T-cell (primary cell): ENCODE measurements at regions not wholly inside any gene's neighbourhood (a gene's known extent, or its start where the extent isn't known, plus 50 kb on each side); places are given as distances from the start of the nearest gene placed in this dataset.

Experiments used
- ATAC-seq, 4 experiments: fragments of 200-7000 bp in 3 of 4; fragments of 150-1000 bp in 1 of 4; cut with Tn5 transposase; replicated peaks in 1 of 4; 1 replicate in 3 of 4; 2 replicates in 1 of 4; pipeline ENCODE4 v1.10.0; 2021; ENCODE audit warnings: moderate library complexity in 3 of 4, mild to moderate bottlenecking in 2 of 4, moderate number of reproducible peaks in 1 of 4
- CTCF ChIA-PET, 2 donors: fragments of 300-600 bp; sonication (Branson Sonifier 250); formaldehyde crosslinking; loops; one replicate each; lab custom pipeline; 2022; ENCODE audit warnings: antibody characterized with exemption in 2 of 2; lab: Charles Lee
- POLR2A ChIA-PET, 2 donors: fragments of 300-600 bp; sonication (Branson Sonifier 250); formaldehyde crosslinking; loops; one replicate each; lab custom pipeline; 2022; ENCODE audit warnings: antibody characterized with exemption in 2 of 2; lab: Charles Lee
- DNase-seq, 35 experiments: peaks; one replicate each; pipeline versions ENCODE4 v3.0.0 to v3.0.0-alpha.2; 2013 to 2023
- H3K27ac ChIP-seq: one replicate; pipeline ENCODE4 v1.5.1; 2013; ENCODE audit warnings: low read length
- H3K27me3 ChIP-seq, 2 experiments: replicated peaks in 1 of 2; 1 replicate in 1 of 2; 2 replicates in 1 of 2; pipeline versions ENCODE4 v1.6.1 to v1.7.0; 2013; ENCODE audit warnings: low read length in 1 of 2, mixed read lengths in 1 of 2; ENCODE audit not compliant: control insufficient read depth in 2 of 2, insufficient read depth in 2 of 2; ENCODE audit errors: extremely low read depth in 1 of 2
- H3K36me3 ChIP-seq, 2 donors: 1 replicate in 1 of 2; 2 replicates in 1 of 2; pipeline versions ENCODE4 v1.6.1 to v1.7.0; 2013; ENCODE audit warnings: low read length in 1 of 2; ENCODE audit not compliant: control insufficient read depth in 2 of 2, insufficient read depth in 1 of 2; ENCODE audit errors: extremely low read depth in 1 of 2
- H3K4me1 ChIP-seq, 2 experiments: 1 replicate in 1 of 2; 2 replicates in 1 of 2; pipeline versions ENCODE4 v1.6.1 to v1.7.0; 2013; ENCODE audit warnings: low read length in 2 of 2, mixed read lengths in 1 of 2; ENCODE audit not compliant: insufficient read depth in 2 of 2, control insufficient read depth in 1 of 2; ENCODE audit errors: extremely low read depth in 1 of 2
- H3K4me3 ChIP-seq, 2 donors: 1 replicate in 1 of 2; 2 replicates in 1 of 2; pipeline versions ENCODE4 v1.5.1 to v1.7.0; 2013; ENCODE audit warnings: mild to moderate bottlenecking in 2 of 2, low read length in 1 of 2, moderate library complexity in 1 of 2; ENCODE audit not compliant: control insufficient read depth in 1 of 2; ENCODE audit errors: extremely low read depth in 1 of 2
- H3K9me3 ChIP-seq: 2 replicates; pipeline ENCODE4 v1.7.0; 2013
- H3K27ac Mint-ChIP-seq, 2 donors: one replicate each; pipeline ENCODE4 v1.8.0; 2020 to 2021; ENCODE audit warnings: mild to moderate bottlenecking in 2 of 2, mixed read lengths in 2 of 2
- H3K27me3 Mint-ChIP-seq, 2 donors: one replicate each; pipeline ENCODE4 v1.8.0; 2021 to 2022; ENCODE audit warnings: mixed read lengths in 2 of 2
- H3K36me3 Mint-ChIP-seq: one replicate; pipeline ENCODE4 v1.8.0; 2021; ENCODE audit warnings: mixed read lengths
- H3K4me1 Mint-ChIP-seq, 3 donors: one replicate each; pipeline ENCODE4 v1.8.0; 2020 to 2022; ENCODE audit warnings: mixed read lengths in 3 of 3, mild to moderate bottlenecking in 1 of 3
- H3K4me3 Mint-ChIP-seq, 3 donors: one replicate each; pipeline ENCODE4 v1.8.0; 2020 to 2022; ENCODE audit warnings: mild to moderate bottlenecking in 3 of 3, mixed read lengths in 3 of 3, moderate library complexity in 3 of 3
- H3K9me3 Mint-ChIP-seq, 3 donors: one replicate each; pipeline ENCODE4 v1.8.0; 2020 to 2022; ENCODE audit warnings: mixed read lengths in 3 of 3
- WGBS: methylation state at CpG from one replicate; pipeline ENCODE4 v1.1.5; 2013; ENCODE audit warnings: missing lambda C conversion rate; ENCODE audit not compliant: insufficient coverage; 5-methylcytosine and 5-hydroxymethylcytosine counted together

- Mint-ChIP-seq H3K36me3 (no peaks in the 10 kb centered on the region), H3K27ac (no peak overlapping the region), H3K27me3 (no peaks in the 10 kb centered on the region), H3K9me3 (peaks cover 0 to 16% (median 9%) of the 10 kb centered on the region in 3 donors), H3K4me3 (no peak overlapping the region), H3K4me1 (peaks cover 18 to 21% (median 20%) of the 10 kb centered on the region in 3 donors)
- Histone ChIP-seq H3K27ac (no peak overlapping the region), H3K27me3 (no peaks in the 10 kb centered on the region), H3K9me3 (peaks cover 2% of the 10 kb centered on the region), H3K4me3 (no peak overlapping the region), H3K4me1 (peaks cover 10 to 14% of the 10 kb centered on the region in 2 experiments), H3K36me3 (no peaks in the 10 kb centered on the region)
- DNase-seq (no peak), ATAC-seq (no peak)
- 100% methylated on average over 2 of the region's 5 CpGs for WGBS
- POLR2A ChIA-PET = no interaction called here
- CTCF ChIA-PET = no interaction called here
These were observed 331.5 kb upstream of the TLE3 start for GRCh38 chr15:70429056-70429722.

DNA sequence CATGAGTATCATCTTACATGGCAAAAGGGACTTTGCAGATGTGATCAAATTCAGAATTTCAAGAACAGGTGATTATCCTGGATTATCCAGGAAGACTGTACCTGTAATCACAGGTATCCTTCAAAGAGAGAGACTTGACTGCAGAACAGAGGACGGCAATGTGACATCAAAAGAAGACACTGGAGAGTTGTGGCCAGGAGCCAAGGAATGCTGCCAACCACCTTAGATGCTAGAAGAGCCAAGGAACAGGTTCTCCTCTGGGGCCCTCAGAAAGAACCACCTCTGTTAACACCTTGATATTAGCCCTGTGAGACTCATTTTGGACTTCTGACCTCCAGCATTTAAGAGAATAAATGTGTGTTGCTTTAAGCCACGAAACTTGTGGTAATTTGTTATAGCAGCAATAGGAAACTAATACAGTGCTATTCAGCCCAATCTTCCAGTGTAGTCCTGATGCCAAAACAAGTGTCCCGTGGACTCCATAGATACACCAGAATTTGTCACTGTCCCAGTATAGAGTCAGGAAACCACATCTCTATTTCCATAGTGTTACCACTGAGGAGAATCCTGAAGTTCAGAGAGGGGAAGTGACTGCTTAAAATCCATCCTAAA, 330.6 kb upstream of the TLE3 start:
- H3K4me3 ChIP-seq = no peak overlapping the region
- ChIA-PET POLR2A (no interaction called here), CTCF (no interaction called here)
- no peaks in the 10 kb centered on the region for H3K36me3 ChIP-seq
- H3K27me3 Mint-ChIP-seq = no peaks in the 10 kb centered on the region
- H3K27ac Mint-ChIP-seq = no peak overlapping the region
- H3K4me1 Mint-ChIP-seq = peaks cover 22 to 26% (median 26%) of the 10 kb centered on the region in 3 donors
- ATAC-seq (no peak), DNase-seq (no peak)
- peaks cover 0 to 16% (median 9%) of the 10 kb centered on the region in 3 donors for H3K9me3 Mint-ChIP-seq
- H3K4me1 ChIP-seq = peaks cover 12 to 21% of the 10 kb centered on the region in 2 experiments
- WGBS = 94% methylated on average over 2 of the region's 3 CpGs
- no peak overlapping the region for H3K4me3 Mint-ChIP-seq
- H3K27ac ChIP-seq = no peak overlapping the region
- H3K9me3 ChIP-seq = peaks cover 2% of the 10 kb centered on the region
- no peaks in the 10 kb centered on the region for H3K27me3 ChIP-seq
- no peaks in the 10 kb centered on the region for H3K36me3 Mint-ChIP-seq

DNA sequence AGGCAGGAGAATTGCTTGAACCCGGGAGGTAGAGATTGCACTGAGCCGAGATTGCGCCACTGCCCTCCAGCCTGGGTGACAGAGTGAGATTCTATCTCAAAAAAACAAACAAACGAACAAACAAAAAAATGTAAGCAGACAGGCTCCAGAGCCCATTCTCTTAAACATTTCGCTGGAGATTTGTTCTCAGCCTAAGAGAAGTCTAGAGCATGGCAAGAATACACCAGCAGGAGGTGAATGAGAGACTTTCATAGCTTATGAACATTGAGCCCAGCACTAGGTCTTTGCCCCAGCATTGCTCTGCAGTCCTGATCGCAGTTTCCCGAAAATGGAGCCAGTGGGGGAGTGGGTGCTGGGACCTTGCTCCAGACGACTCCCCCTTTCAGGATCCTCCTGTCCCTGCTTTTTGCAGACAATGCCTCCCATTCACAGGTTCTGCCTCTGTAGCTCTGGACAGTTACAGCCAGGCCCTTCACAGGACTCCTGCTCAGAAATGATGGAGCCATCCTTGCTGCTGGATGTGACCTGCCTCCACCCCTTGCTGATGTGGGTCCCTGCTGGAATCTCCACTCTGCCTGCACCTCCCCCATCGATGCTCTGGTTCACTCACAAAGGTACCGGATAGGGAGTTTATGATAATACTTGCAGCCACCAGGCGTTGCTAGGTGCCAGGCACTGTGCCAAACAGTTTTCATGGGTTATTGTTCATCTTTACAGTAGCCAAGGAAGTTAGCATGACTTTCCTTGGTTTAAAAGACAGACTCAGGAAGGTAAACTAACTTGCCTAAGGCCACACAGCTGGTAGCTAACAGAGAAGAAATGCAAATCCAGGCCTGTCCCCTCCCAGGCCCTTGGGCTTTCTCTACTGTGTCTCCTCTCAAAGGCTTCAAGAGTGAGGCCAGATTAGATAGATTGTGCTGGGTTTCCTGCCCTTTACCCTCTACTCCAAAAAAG, 329.7 kb upstream of the TLE3 start:
- POLR2A ChIA-PET = no interaction called here
- Histone ChIP-seq H3K27me3 (peaks cover 0 to 5% of the 10 kb centered on the region in 2 experiments), H3K27ac (no peak overlapping the region), H3K4me3 (no peak overlapping the region), H3K4me1 (peaks cover 12 to 21% of the 10 kb centered on the region in 2 experiments), H3K36me3 (no peaks in the 10 kb centered on the region), H3K9me3 (peaks cover 2% of the 10 kb centered on the region)
- ATAC-seq = no peak
- H3K27ac Mint-ChIP-seq = no peak overlapping the region
- no peak for DNase-seq
- no peaks in the 10 kb centered on the region for H3K27me3 Mint-ChIP-seq
- peaks cover 0 to 16% (median 9%) of the 10 kb centered on the region in 3 donors for H3K9me3 Mint-ChIP-seq
- WGBS = 87% methylated on average over 7 of the region's 11 CpGs
- H3K4me1 Mint-ChIP-seq = peaks cover 22 to 26% (median 26%) of the 10 kb centered on the region in 3 donors
- no peaks in the 10 kb centered on the region for H3K36me3 Mint-ChIP-seq
- no peak overlapping the region for H3K4me3 Mint-ChIP-seq
- CTCF ChIA-PET = no interaction called here

GRCh38 chr15:70426096-70426821, 328.5 kb upstream of the TLE3 start:
- H3K27me3 ChIP-seq = peaks cover 0 to 5% of the 10 kb centered on the region in 2 experiments
- H3K4me3 Mint-ChIP-seq = no peak overlapping the region
- no peaks in the 10 kb centered on the region for H3K36me3 Mint-ChIP-seq
- peaks cover 12 to 21% of the 10 kb centered on the region in 2 experiments for H3K4me1 ChIP-seq
- ATAC-seq (no peak), DNase-seq (no peak)
- no peak overlapping the region for H3K4me3 ChIP-seq
- H3K36me3 ChIP-seq = no peaks in the 10 kb centered on the region
- no peak overlapping the region for H3K27ac ChIP-seq
- CTCF ChIA-PET = no interaction called here
- no peak overlapping the region for H3K27ac Mint-ChIP-seq
- peaks cover 0 to 2% of the 10 kb centered on the region in 2 donors for H3K27me3 Mint-ChIP-seq
- H3K9me3 ChIP-seq = peaks cover 2% of the 10 kb centered on the region
- 93% methylated on average over 14 of the region's 17 CpGs for WGBS
- H3K9me3 Mint-ChIP-seq = peaks cover 0 to 16% (median 9%) of the 10 kb centered on the region in 3 donors
- H3K4me1 Mint-ChIP-seq = peaks cover 22 to 31% (median 27%) of the 10 kb centered on the region in 3 donors
- POLR2A ChIA-PET = no interaction called here

DNA sequence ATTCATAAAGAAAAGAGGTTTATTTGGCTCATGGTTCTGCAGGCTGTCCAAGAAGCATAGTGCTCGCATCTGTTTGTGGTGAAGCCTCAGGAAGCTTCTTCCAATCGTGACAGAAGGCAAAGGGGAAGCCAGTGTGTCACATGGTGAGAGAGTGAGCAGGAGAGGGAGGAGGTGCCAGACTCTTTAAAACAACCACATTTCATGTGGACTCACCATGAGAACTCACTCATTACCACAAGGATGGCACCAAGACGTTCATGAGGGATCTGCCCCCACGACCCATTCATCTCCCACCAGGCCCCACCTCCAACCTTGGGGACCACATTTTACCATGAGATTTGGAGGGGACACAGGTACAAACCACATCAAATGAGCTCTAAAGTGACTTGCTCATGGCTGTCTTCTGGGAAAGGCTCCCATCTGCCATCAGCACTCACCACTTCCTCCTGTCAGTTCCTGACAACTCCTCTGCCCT, 327.3 kb upstream of the TLE3 start:
- Mint-ChIP-seq H3K36me3 (no peaks in the 10 kb centered on the region), H3K4me1 (peaks cover 22 to 32% (median 31%) of the 10 kb centered on the region in 3 donors), H3K4me3 (peak overlapping the region in 1 of 3 donors; percentile 44), H3K27ac (peak overlapping the region; percentile 75 to 77), H3K9me3 (peaks cover 0 to 16% (median 9%) of the 10 kb centered on the region in 3 donors), H3K27me3 (peaks cover 0 to 2% of the 10 kb centered on the region in 2 donors)
- H3K4me1 ChIP-seq = peaks cover 12 to 21% of the 10 kb centered on the region in 2 experiments
- peaks cover 0 to 5% of the 10 kb centered on the region in 2 experiments for H3K27me3 ChIP-seq
- DNase-seq (peak in 4 of 35 experiments; percentile 1 to 25 (median 14)), ATAC-seq (peak; percentile 40 to 67 (median 65))
- ChIA-PET CTCF (no interaction called here), POLR2A (no interaction called here)
- no peaks in the 10 kb centered on the region for H3K36me3 ChIP-seq
- WGBS = 4% methylated on average over 3 of the region's 4 CpGs
- H3K9me3 ChIP-seq = peaks cover 2% of the 10 kb centered on the region
- no peak overlapping the region for H3K4me3 ChIP-seq
- no peak overlapping the region for H3K27ac ChIP-seq
